ENCODE measurements at regions not wholly inside any gene's neighbourhood (a gene's known extent, or its start where the extent isn't known, plus 50 kb on each side); places are given as distances from the start of the nearest gene placed in this dataset.

DNA sequence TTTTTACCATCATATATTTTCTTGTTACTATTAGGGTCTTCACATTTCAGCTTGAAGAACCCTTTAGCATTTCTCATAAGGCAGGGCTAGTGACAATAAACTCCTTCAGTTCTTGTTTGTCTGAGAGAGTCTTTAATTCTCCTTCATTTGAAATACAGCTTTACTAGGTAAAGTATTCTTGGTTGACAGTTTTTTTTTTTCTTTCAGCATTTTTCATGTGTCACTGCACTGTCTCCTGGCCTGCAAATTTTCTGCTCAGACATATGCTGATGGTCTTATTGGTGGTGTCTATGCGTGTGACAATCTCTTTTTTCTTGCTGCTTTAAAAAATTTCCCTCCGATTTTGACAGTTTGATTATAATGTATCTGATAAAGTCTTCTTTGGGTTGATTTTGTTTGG, 399.9 kb downstream of the SH3GL2 start:
- no peak for DNase-seq

DNA sequence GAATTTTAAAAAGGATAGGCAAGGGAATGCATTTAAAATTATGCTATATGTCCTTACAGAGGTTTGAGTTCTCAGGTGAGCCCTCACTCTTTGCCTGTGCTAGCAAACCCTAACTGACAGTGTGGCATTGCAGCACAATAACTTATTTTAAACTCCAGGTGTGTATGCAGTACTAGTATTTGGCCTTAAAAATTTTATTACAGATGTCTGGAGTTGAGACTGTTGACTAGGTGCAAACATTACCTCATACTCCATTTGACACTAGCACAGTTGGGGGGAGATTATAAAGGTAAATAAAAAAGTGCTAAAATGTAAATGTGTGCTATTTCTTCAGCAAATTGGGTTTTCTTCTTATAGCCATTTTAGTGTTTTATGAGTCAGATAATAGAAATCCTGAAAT, 407.7 kb downstream of the SH3GL2 start:
- no peak for DNase-seq

DNA sequence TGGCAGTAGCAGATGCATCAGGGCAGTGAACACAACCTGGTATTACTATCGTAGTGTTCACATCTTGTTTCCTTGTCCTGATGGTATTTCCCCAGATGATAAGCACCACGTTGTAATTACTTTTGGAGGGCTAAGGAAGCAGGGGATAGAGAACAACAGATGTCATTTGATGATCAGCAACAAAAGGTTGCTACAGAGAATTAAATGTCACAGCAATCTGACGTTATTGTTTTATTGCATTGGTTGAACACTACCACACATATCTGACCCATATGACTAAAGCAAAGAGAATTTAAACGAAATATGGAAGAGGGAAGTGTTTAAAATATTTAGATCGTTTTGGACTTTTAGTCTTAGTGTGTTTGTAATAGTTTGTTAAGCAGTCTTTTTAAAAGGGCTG, 408.3 kb downstream of the SH3GL2 start:
- no peak for DNase-seq

DNA sequence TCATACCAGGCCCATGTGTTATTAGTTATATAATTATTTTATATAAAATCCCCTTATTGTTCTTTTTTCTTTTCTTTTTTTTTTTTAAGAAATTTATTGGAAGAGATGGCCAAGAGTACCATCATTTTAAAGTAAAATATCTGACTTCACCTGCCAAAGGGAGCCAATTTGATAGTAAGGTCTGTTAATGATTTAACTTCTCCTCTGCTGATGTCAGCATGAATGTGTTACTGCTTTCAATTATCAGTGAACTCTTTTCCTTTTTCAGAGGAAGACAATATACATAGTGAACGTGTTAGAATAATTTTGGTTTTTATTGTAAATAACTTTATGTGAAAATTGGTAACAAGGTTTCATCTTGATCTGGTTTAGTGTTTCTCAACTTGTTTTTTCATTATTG, 409.6 kb downstream of the SH3GL2 start:
- no peak for DNase-seq

DNA sequence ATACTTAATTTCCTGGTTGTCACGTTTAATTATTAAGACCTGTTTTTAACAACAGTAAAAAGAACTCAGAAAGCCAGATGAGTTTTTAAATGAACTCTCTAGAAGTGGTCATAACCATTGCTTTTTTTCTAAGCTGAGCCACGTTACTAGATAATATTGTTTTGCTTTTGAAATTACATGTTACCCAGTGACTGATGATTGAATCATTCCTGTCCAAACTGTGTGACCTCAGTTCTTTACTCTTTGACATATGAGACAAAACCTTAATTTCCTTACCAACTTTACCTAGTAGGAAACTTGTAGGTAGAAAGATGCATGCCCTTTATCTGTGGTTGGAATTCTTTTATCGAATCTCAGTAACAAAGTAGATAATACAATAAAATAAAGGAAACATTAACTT, 411.7 kb downstream of the SH3GL2 start:
- DNase-seq: no peak

DNA sequence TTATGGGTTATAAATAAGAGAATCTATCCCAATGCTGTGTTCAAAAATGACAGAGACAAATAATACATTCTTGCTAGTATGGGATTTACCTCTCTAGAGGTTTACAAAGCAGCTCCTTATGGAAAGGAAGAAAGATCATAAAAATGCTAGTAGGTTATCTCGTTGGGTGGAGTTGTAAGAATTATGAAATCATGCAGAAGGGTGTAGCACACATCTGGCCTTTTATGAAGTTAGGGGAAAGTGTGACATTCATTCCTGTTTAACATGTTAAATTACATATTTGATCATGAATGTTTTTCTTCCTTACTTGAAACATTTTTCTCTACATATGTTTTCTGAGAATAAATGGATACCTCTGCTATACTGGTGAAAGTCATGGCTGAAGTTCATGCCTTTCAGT, 414.2 kb downstream of the SH3GL2 start:
- DNase-seq: no peak

DNA sequence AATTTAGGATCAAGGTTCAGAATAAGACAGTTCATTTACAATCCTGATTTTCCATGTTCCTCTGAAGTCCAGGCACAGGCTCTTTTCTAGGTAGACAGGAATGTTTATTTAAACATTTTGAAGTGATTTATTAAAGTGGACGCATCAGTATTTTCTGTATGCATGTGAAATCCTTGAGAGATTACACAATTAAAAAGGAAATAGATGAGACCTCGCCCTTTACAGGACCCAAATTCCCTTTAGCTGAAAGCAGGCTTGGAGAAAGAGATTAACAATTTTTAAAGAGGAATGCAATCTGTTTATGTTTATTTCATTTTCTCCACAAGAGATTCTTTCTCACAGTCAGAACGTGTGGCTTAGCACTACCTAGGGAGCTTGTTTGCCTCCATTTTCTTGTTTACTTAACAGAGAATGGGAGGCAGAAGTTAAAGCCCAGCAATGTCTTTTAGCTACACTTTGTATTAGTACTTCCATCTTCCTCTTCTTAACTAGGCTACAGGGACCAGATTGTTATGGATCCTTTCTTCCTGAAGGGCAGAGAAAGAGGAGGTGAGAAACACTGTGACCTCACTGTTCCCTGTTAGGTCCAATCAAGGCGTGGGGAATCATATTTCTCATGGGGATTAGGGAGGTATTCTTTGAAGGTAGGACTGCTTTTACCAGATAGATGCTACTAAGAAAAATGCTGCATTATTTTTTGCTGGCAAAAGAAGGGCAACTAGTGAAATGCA, 416.0 kb downstream of the SH3GL2 start:
- no peak for DNase-seq

DNA sequence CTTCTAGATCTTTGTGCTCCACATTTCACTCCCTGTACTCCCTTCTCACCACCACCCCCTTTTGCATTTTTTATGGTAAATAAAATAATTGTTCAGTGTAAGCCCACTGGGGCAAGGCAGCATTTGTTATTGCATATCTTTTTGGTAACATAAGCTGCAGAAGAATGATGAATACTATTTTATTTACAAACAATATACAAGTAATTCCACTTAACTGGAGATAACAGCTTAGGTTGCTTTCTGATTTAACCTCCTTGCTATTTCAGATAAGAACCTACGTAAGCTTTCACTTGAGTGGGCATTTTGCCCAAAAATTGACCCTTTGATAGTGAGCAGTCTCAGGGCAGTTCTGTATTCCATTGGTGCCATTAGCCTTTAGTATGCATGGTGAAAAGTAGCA, 417.9 kb downstream of the SH3GL2 start:
- DNase-seq: no peak

DNA sequence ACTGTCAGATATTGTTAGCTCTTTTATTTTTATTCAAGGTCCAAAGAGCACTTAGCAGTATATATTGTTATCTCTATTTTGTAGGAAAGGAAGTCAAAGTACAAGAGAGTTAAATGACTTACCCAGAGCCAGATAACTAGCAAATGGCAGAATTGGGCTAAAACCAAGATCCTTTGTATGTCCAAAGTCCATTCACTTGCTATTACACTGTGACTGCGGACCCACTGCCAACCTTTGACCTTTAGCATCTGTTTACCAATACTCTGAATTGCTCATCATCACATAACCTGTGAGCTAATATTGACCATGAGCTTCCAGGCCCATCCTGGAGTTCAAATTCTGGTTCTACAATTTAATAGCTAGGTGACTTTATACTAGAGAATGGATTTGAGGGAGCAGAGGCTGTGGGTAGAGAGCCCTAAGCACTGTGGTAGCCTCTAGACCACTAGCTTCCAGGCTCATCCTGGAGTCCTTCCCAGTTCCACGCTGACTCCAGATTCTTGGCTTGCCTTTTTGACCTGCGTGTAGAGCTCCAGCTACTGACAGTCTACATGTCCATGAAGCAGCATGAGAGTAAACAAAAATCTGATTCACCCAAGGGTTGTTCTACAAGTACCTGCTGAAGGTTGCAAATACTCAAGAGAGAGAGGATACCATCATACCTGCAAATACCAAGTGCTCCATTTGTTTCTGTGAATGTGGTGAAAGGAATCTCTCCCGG, 424.0 kb downstream of the SH3GL2 start:
- no peak for DNase-seq

DNA sequence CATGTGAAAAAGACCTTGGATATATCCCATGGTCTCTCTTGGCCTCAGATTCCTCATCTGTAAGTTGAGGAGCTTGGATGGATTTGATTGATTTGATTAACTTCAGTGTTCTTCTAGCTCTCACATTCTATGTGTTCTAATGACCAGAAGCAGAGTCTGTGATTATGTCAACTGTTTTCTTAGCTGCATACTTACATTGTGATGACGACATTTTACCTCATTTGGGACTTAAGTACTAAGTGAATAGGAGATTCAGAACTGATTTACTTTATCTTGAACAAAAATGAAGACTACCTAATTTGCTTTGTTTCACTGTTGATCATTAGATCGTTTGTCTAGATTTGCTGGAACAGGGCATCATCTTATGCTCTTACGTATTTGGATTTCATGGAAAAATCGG, 427.7 kb downstream of the SH3GL2 start:
- no peak for DNase-seq

DNA sequence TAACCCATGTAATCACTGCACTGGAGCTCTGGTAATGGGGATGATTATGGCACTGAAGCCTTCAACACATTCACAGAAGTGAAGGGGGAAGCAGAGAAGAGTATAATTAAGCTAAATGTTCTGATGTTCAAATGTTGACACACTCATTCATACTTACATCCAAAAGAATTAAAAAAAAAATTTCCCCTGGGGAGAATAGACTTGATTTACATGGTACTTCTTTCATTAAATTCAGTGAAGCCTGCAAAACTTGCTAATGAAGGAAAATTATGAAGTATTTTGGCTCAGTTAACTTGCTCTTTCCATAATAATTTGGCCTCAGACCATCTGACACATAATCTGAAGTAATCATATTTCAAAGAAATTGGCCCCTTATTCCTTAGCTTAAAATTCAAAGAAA, 428.8 kb downstream of the SH3GL2 start:
- DNase-seq: no peak

DNA sequence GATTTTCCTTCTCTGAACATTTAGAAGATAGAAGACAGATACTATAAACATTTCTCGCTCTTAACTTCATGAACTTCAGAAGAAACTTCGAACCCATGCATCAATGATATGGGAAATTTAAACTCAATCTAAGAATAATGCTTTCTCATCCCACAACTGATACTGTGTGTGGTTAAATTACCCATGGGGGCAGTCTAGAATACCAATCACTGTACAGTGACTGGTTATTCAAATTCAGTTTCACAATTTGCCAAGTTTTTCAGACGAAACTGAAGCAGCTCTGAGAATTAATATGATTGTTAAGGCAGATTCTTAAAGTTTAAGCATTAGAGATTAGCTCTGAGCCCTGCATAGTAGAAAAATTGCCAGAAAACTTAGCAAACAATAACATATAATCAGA, 431.0 kb downstream of the SH3GL2 start:
- no peak for DNase-seq

DNA sequence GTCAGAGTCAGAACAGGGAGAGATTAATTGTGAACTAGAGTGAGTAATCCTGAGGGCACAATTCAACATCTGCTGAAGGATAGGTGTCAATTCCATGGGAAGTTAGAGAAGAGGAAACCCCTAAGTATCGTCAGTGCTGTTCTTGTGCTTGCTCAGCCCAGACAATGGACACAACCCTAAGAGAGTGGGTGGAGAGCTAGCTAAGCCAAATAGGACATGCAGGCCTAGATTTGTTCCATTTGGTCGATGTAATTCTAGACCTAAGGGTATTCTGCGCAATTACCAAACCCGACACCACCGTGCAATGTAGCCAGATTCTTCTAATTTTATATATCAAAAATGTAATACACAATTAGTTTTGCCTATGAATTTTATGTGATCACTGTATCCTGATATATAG, 431.6 kb downstream of the SH3GL2 start:
- no peak for DNase-seq

DNA sequence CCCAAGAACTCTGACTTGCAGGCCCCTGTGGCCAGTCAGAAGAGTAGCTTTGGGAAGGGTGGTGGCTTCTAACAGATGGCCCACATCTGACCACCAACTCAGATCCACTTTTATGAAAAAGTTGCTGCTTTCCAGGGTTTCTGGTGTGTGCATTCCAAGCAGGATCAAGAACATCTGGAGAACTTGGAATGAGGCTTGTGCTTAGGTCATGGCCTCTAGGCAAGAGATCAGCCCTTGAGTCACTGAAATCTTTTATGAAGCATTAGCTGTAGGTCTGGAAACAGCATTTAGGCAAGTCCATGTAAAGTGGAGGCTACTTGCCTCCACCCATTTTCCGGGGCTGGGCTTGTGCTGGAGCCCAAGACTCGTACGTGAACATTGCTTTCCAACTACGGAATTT, 433.3 kb downstream of the SH3GL2 start:
- DNase-seq: no peak

DNA sequence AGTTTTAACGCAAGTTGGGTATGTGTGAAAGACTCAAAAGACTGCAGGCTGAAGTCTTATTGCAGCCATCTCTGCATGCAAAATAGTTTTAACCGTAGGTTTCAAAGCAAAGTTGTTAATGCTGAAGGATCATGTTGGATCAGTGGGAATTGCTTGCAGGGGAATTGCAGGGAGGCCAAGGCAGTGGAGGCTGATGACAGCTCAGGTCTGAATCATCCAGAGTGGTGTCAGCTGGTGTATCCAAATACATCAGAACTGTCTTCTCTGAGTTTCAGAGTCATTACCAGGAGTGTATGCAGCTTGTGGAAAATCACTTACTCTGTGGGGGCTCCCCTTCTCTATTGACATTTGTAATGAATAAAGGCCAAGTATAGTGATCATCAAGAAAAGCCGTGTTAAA, 435.7 kb downstream of the SH3GL2 start:
- DNase-seq: no peak

DNA sequence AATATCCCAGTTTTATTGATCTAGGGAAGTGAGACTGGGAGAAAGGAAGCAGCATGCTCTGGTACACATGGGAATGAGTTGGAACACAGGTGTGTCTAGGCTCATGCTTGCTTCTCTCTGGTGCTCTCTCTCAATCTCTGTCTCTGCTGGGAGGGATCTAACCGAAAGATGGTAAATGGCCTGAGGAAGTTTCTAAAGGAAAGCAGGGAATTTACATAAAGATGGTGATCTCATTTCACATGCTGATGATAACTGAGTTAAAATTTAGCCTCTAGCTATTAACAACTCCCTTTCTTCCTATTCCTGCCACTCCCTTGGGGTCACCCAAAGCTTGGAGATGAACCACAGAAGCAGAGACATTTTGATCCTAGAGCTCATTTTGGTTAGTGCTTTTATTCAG, 436.2 kb downstream of the SH3GL2 start:
- no peak for DNase-seq

DNA sequence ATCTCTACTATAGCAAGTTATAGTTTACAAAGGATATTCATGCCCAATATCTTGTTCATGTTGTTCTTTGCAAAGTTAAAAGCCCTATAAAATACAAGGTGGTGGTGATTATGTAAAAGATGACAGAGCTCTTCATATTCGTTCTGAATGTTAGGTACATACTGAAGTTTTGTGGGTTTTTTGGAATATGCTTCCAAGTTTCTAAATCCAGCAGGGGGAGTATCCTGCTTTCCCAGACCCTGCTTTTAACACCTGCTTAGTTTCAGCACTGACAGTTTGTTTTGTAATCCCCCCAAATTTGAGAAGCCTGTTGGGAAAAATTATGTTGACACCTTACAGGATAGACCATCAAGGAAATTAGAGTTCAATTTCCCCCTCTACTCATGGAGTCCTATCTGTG, 438.3 kb downstream of the SH3GL2 start:
- DNase-seq: no peak

DNA sequence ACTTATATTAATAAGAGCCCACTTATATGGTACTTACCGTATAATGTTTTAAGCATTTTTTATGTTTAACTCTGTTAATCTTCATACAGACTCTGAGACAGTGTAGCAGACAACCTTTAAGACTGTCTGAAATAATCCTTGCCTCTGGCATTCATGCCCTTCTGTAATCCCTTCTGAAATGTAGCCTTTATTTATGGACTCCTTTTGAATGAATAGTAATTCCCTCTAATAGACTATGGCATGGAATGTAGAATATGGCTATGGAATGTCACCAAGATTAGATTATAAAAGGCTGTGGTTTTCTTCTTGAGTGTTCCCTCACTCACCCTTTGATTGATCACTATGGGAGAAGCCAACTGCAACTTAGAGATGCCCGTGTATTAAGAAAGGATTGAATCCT, 439.4 kb downstream of the SH3GL2 start:
- no peak for DNase-seq

DNA sequence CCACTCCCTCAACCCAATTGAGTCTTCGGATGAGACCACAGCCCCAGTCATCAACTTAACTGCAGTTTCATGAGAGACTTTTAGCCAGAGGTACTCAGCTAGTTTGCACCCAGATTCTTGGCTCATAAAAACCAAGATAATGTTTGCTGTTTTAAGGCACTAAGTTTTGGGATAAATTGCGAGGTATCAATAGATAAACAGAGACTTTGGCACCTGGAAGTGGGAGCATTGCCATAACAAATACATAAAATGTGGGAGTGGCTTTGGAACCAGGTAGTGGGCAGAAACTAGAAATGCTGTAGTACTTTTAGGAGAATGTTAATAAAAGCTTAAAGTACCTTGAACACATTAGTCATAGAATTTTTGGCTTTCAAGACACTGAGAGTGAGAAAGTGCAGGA, 439.8 kb downstream of the SH3GL2 start:
- DNase-seq: no peak

DNA sequence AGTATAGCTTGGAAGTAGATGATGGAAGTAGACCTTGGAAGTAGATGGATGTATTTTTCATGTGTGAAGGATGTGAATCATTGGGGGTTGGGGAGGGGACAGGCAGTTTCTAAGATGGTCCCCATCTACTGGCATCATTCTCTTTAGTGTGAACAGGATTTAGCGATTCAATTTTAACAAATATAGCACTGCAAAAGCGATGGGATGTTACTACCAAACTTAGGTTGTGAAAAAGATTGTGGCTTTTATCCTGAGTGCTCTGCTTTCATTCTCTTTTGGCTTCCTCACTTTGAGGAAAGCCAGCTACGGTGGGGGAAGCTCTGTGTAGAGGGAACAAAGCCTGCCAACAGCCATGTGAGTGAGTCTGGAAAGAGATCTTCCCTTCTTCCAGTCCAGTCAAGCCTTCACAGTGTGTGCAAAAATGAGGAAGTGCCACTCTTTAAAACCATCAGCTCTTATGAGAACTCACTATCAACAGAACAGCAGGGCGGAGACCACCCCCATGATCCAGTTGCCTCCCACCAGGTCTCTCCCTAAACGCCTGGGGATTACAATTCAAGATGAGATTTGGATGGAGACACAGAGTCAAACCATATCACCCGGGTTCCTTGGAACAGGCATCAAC, 441.4 kb downstream of the SH3GL2 start:
- DNase-seq: no peak

DNA sequence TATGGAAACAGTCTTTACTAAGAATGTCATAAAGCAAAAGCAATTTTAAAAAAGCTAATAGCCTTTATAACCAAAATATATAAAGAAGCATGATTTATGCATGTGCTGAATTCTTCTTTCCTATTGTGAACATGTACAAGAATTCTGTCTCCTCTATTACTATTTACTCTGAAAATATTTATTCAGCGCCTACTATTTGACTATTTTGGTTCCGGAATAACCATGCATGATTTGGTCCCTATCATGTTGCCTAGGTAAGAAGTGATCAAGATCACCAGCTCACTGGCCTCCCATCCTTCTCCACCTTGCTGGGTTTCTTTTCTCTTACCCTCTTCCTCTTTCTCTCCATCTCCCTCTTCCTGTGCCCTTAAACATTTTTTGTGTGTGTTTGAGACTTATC, 443.8 kb downstream of the SH3GL2 start:
- no peak for DNase-seq

DNA sequence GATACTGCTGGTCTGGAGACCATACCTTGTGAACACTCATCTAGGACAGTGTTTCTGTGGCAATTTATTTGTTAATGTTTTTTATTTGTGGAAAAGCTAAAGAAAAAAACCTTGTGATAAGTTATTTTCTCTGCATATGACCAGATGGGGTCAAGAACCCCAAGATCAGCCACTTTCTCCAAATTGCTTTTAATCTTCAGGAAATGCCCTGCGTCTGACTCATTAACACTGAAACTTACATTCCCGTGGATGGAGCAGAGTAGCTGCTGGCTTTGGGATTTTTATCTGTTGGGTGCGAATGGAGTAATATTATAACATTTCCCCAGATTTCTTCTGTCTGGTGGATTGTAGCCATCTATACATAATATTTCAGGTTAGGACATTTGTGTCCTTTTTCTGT, 444.5 kb downstream of the SH3GL2 start:
- no peak for DNase-seq

DNA sequence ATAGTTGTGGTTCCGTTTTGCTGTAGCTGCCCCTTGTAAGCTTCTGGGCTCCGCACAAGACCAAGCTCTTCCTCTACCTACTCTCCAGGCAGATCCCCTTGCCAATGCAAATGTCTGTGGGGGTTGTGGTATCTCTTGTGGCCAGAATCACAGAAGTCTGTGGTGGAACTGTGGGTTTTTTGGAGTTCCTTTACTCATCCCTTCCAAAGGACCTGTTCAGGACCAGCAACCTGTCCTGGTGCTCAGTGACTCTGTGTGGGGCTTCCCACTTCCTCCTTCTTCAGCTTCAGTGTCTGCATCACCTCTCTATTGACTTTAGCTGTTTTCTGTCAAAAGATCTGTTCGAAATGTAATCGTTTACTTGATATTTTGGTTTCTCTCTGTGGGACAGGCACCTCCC, 441.3 kb upstream of the ADAMTSL1 start:
- no peak for DNase-seq

DNA sequence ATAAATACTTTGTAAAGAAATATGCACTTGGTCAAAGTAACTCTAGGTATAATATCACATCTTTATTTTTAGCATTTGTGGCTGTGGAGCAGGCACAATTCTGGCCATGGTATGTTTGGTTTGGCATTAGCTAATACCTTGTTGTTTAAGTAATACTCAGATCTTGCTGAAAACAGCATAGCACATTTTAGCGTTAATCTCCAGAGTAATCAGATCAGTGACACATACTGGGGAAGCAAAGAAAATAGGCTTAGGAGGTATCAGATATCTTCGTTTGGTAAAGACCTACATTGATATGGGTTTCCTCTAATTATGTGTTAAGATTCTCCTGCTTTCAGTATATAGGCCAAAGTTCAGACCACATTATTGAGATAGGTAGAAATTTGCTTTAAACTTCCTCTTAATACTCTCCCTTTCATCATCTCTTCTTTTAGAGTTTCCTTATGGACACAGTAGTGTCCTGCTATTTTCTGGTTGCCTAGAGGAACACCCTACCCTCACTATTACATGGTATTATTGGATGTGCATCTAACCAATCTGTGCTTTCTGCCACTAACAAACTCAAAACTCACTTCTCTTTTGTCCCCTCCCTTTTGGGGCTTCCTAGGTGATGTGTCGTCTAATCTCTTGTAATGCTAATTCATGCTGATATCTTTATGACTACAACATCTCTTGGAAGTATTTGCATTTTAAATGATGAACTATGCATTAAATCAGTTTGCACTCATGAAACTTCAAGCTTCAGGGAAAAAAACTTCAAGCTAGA, 437.3 kb upstream of the ADAMTSL1 start:
- DNase-seq: no peak
